Neural cell (in vitro differentiated cells): ENCODE measurements at regions not wholly inside any gene's neighbourhood (a gene's known extent, or its start where the extent isn't known, plus 50 kb on each side); places are given as distances from the start of the nearest gene placed in this dataset.

Experiments used
- H2AFZ ChIP-seq: fragments of 200-600, 300-800 bp; sonication (generic), shearing (Covaris generic); 2 replicates; pipeline ENCODE4 v1.6.0; 2014; ENCODE audit warnings: low read depth, mild to moderate bottlenecking, antibody characterized with exemption, low read length, moderate library complexity
- H3F3A ChIP-seq: fragments of 200-600 bp; shearing (Covaris generic); 2 replicates; pipeline ENCODE4 v1.6.1; 2016; ENCODE audit warnings: mild to moderate bottlenecking, moderate library complexity, mixed read lengths, antibody characterized with exemption, low read length; ENCODE audit not compliant: insufficient read depth, poor library complexity, severe bottlenecking
- H3K27ac ChIP-seq: fragments of 200-600, 300-800 bp; sonication (generic), shearing (Covaris generic); 2 replicates; pipeline ENCODE4 v1.5.1; 2014; ENCODE audit warnings: mild to moderate bottlenecking, low read length, moderate library complexity
- H3K27me3 ChIP-seq: fragments of 300-800, 200-600 bp; sonication (generic), shearing (Covaris generic); 2 replicates; pipeline ENCODE4 v1.6.0; 2014; ENCODE audit warnings: mild to moderate bottlenecking, low read depth, low read length, moderate library complexity; ENCODE audit not compliant: insufficient read depth
- H3K36me3 ChIP-seq: fragments of 300-800, 200-600 bp; sonication (generic), shearing (Covaris generic); 2 replicates; pipeline ENCODE4 v1.5.1; 2014; ENCODE audit warnings: mild to moderate bottlenecking, antibody characterized with exemption, low read length, moderate library complexity; ENCODE audit not compliant: insufficient read depth
- H3K4me2 ChIP-seq: fragments of 300-800, 200-600 bp; sonication (generic), shearing (Covaris generic); 2 replicates; pipeline ENCODE4 v1.6.0; 2014; ENCODE audit warnings: mild to moderate bottlenecking, low read length
- H3K4me3 ChIP-seq: fragments of 300-800, 200-600 bp; sonication (generic), shearing (Covaris generic); 2 replicates; pipeline ENCODE4 v1.5.1; 2014; ENCODE audit warnings: mild to moderate bottlenecking, low read length, moderate library complexity
- H3K79me2 ChIP-seq: fragments of 200-600 bp; shearing (Covaris generic); replicated peaks from 2 replicates; pipeline ENCODE4 v1.6.0; 2014; ENCODE audit warnings: mild to moderate bottlenecking, low read length, moderate library complexity; ENCODE audit not compliant: insufficient read depth
- H3K9ac ChIP-seq: fragments of 300-800, 200-600 bp; sonication (generic), shearing (Covaris generic); 2 replicates; pipeline ENCODE4 v1.6.1; 2016; ENCODE audit warnings: mild to moderate bottlenecking, low read length, mixed read lengths
- H3K9me2 ChIP-seq: fragments of 200-600 bp; shearing (Covaris generic); 2 replicates; pipeline ENCODE4 v1.6.1; 2016; ENCODE audit warnings: mild to moderate bottlenecking, low read length, mixed read lengths; ENCODE audit not compliant: insufficient read depth
- H3K9me3 ChIP-seq: fragments of 200-600, 300-800 bp; sonication (generic), shearing (Covaris generic); 2 replicates; pipeline ENCODE4 v1.6.1; 2016; ENCODE audit warnings: mild to moderate bottlenecking, mixed run types, low read length, moderate library complexity, mixed read lengths
- H4K20me1 ChIP-seq: fragments of 200-600 bp; shearing (Covaris generic); 2 replicates; pipeline ENCODE4 v1.6.1; 2016; ENCODE audit warnings: mild to moderate bottlenecking, mixed run types; ENCODE audit not compliant: insufficient read depth
- CTCF ChIP-seq: fragments of 450-650 bp; IDR thresholded peaks from 2 replicates; pipeline ENCODE4 v1.5.1; 2014; ENCODE audit warnings: antibody characterized with exemption, mild to moderate bottlenecking, moderate library complexity; ENCODE audit not compliant: poor library complexity, severe bottlenecking
- EP300 ChIP-seq: fragments of 450-650 bp; conservative IDR thresholded peaks from 2 replicates; pipeline ENCODE4 v1.6.1; 2014; ENCODE audit warnings: antibody characterized with exemption, mild to moderate bottlenecking, moderate library complexity; ENCODE audit not compliant: poor library complexity, severe bottlenecking
- MXI1 ChIP-seq: fragments of 450-650 bp; conservative IDR thresholded peaks from 2 replicates; pipeline ENCODE4 v1.6.1; 2014; ENCODE audit warnings: antibody characterized with exemption, mild to moderate bottlenecking; ENCODE audit not compliant: poor library complexity, severe bottlenecking
- POLR2AphosphoS5 ChIP-seq: IDR thresholded peaks from 2 replicates; pipeline ENCODE4 v1.6.1; 2012
- RAD21 ChIP-seq: fragments of 450-650 bp; conservative IDR thresholded peaks from 2 replicates; pipeline ENCODE4 v1.6.1; 2014; ENCODE audit warnings: antibody characterized with exemption, mild to moderate bottlenecking, moderate library complexity
- REST ChIP-seq: IDR thresholded peaks from 2 replicates; pipeline ENCODE4 v1.6.1; 2012; ENCODE audit warnings: borderline replicate concordance
- SMC3 ChIP-seq: fragments of 450-650 bp; conservative IDR thresholded peaks from 2 replicates; pipeline ENCODE4 v1.6.1; 2014; ENCODE audit warnings: antibody characterized with exemption, mild to moderate bottlenecking, moderate library complexity; ENCODE audit not compliant: poor library complexity
- TAF1 ChIP-seq: IDR thresholded peaks from 2 replicates; pipeline ENCODE4 v1.6.1; 2012; ENCODE audit warnings: low read depth

- H3K36me3 ChIP-seq = no peaks in the 10 kb centered on the region
- H2AFZ ChIP-seq = no peak overlapping the region
- no peaks in the 10 kb centered on the region for H4K20me1 ChIP-seq
- no peaks in the 10 kb centered on the region for H3K9me3 ChIP-seq
- no peaks in the 10 kb centered on the region for H3K79me2 ChIP-seq
- H3K9ac ChIP-seq = peak overlapping the region; percentile 30
- no peaks in the 10 kb centered on the region for H3K27me3 ChIP-seq
- TF ChIP-seq REST = peak; percentile 1
- no peak for TF ChIP-seq TAF1
- peak overlapping the region; percentile 55 for H3K4me3 ChIP-seq
- no peak overlapping the region for H3K4me2 ChIP-seq
- no peaks in the 10 kb centered on the region for H3K9me2 ChIP-seq
- peak overlapping the region; percentile 66 for H3K27ac ChIP-seq
- H3F3A ChIP-seq = no peaks in the 10 kb centered on the region
These were observed 314.5 kb upstream of the TLE4 start for GRCh38 chr9:79257228-79257781.

- no peaks in the 10 kb centered on the region for H3K36me3 ChIP-seq
- H3K79me2 ChIP-seq = no peaks in the 10 kb centered on the region
- no peaks in the 10 kb centered on the region for H3K9me3 ChIP-seq
- H3K4me2 ChIP-seq = no peak overlapping the region
- TF ChIP-seq MXI1 (no peak), SMC3 (no peak), EP300 (no peak), RAD21 (no peak), CTCF (no peak), POLR2AphosphoS5 (no peak), REST (no peak)
- H4K20me1 ChIP-seq = no peaks in the 10 kb centered on the region
- no peaks in the 10 kb centered on the region for H3F3A ChIP-seq
- peak overlapping the region; percentile 66 for H3K27ac ChIP-seq
- H3K4me3 ChIP-seq = peak overlapping the region; percentile 55
- H2AFZ ChIP-seq = no peak overlapping the region
- no peaks in the 10 kb centered on the region for H3K9me2 ChIP-seq
- H3K9ac ChIP-seq = peak overlapping the region; percentile 30
- H3K27me3 ChIP-seq = no peaks in the 10 kb centered on the region
These were observed 313.9 kb upstream of the TLE4 start for GRCh38 chr9:79257790-79258351.
